ENCODE measurements at regions not wholly inside any gene's neighbourhood (a gene's known extent, or its start where the extent isn't known, plus 50 kb on each side); places are given as distances from the start of the nearest gene placed in this dataset.
A peak's percentile ranks its signal among the peaks of the same experiment; 100 is the strongest.

GRCh38 chr11:92129811-92130210 is 94.8 kb upstream of the FAT3 start:
- no peak overlapping the region for H3K4me2 ChIP-seq (ENCODE audit: low read length, poor library complexity, severe bottlenecking)
- H3K9me3 ChIP-seq (ENCODE audit: control insufficient read depth, low read length), result no peaks in the 10 kb centered on the region
- peak overlapping the region; percentile 14 for H3K9ac ChIP-seq (ENCODE audit: low read length)
- H3K18ac ChIP-seq (ENCODE audit: low read depth in 1 of 2, low read length in 2 of 2), result no peak overlapping the region
- no peak overlapping the region for H4K8ac ChIP-seq (ENCODE audit: low read length)
- H3K4ac ChIP-seq (ENCODE audit: low read depth in 1 of 2, low read length in 2 of 2), result no peak overlapping the region
- no peak overlapping the region for H2AFZ ChIP-seq (ENCODE audit: low read depth, low read length)
- no peak overlapping the region for H2BK5ac ChIP-seq (ENCODE audit: low read depth, low read length, poor library complexity, severe bottlenecking)
- H3K27ac ChIP-seq (ENCODE audit: low read length, poor library complexity, severe bottlenecking), result no peak overlapping the region
- no peak overlapping the region for H2AK5ac ChIP-seq (ENCODE audit: low read length, severe bottlenecking)
- H2BK120ac ChIP-seq (ENCODE audit: low read depth, low read length), result no peak overlapping the region
- no peak for DNase-seq
- peak overlapping the region in 1 of 2 experiments; percentile 10 for H3K4me3 ChIP-seq (ENCODE audit: insufficient read depth in 1 of 2, low read depth in 1 of 2, low read length in 2 of 2)
- H2BK15ac ChIP-seq (ENCODE audit: low read depth, poor library complexity, severe bottlenecking), result no peak overlapping the region
- H4K91ac ChIP-seq (ENCODE audit: low read length), result no peak overlapping the region
- H3K14ac ChIP-seq (ENCODE audit: low read length in 2 of 2), result no peak overlapping the region
- H2BK12ac ChIP-seq (ENCODE audit: low read length in 2 of 2), result no peak overlapping the region
- H3K23ac ChIP-seq (ENCODE audit: low read length in 2 of 2), result no peak overlapping the region
- H3K27me3 ChIP-seq (ENCODE audit: control insufficient read depth in 1 of 2, insufficient read depth in 1 of 2, low read length in 2 of 2), result no peaks in the 10 kb centered on the region
- WGBS, result 50% methylated on average over 1 of the region's 1 CpG
- H3K36me3 ChIP-seq (ENCODE audit: control insufficient read depth in 1 of 2, insufficient read depth in 2 of 2, low read depth in 1 of 2, low read length in 2 of 2), result no peaks in the 10 kb centered on the region
- no peaks in the 10 kb centered on the region for H3K4me1 ChIP-seq (ENCODE audit: control insufficient read depth, insufficient read depth, low read depth, low read length)
- H3K79me1 ChIP-seq (replicated peaks; ENCODE audit: low read length, poor library complexity, severe bottlenecking), result no peaks in the 10 kb centered on the region

GRCh38 chr11:92128026-92128425 is 96.6 kb upstream of the FAT3 start:
- H4K8ac ChIP-seq (ENCODE audit: low read length), result no peak overlapping the region
- no peak overlapping the region for H3K23ac ChIP-seq (ENCODE audit: low read length in 2 of 2)
- no peaks in the 10 kb centered on the region for H3K9me3 ChIP-seq (ENCODE audit: control insufficient read depth, low read length)
- H3K36me3 ChIP-seq (ENCODE audit: control insufficient read depth in 1 of 2, insufficient read depth in 2 of 2, low read depth in 1 of 2, low read length in 2 of 2), result no peaks in the 10 kb centered on the region
- H3K18ac ChIP-seq (ENCODE audit: low read depth in 1 of 2, low read length in 2 of 2), result no peak overlapping the region
- no peak overlapping the region for H2BK120ac ChIP-seq (ENCODE audit: low read depth, low read length)
- no peak for DNase-seq
- no peak overlapping the region for H2AK5ac ChIP-seq (ENCODE audit: low read length, severe bottlenecking)
- no peak overlapping the region for H2BK12ac ChIP-seq (ENCODE audit: low read length in 2 of 2)
- H3K79me1 ChIP-seq (replicated peaks; ENCODE audit: low read length, poor library complexity, severe bottlenecking), result no peaks in the 10 kb centered on the region
- 69% methylated on average over 2 of the region's 2 CpGs for WGBS
- H3K9ac ChIP-seq (ENCODE audit: low read length), result no peak overlapping the region
- no peaks in the 10 kb centered on the region for H3K27me3 ChIP-seq (ENCODE audit: control insufficient read depth in 1 of 2, insufficient read depth in 1 of 2, low read length in 2 of 2)
- H3K4me1 ChIP-seq (ENCODE audit: control insufficient read depth, insufficient read depth, low read depth, low read length), result no peaks in the 10 kb centered on the region
- H3K4me2 ChIP-seq (ENCODE audit: low read length, poor library complexity, severe bottlenecking), result no peak overlapping the region
- no peak overlapping the region for H3K27ac ChIP-seq (ENCODE audit: low read length, poor library complexity, severe bottlenecking)
- H2BK15ac ChIP-seq (ENCODE audit: low read depth, poor library complexity, severe bottlenecking), result no peak overlapping the region
- no peak overlapping the region for H3K14ac ChIP-seq (ENCODE audit: low read length in 2 of 2)
- no peak overlapping the region for H4K91ac ChIP-seq (ENCODE audit: low read length)
- no peak overlapping the region for H3K4me3 ChIP-seq (ENCODE audit: insufficient read depth in 1 of 2, low read depth in 1 of 2, low read length in 2 of 2)
- H2AFZ ChIP-seq (ENCODE audit: low read depth, low read length), result no peak overlapping the region
- H3K4ac ChIP-seq (ENCODE audit: low read depth in 1 of 2, low read length in 2 of 2), result no peak overlapping the region
- no peak overlapping the region for H2BK5ac ChIP-seq (ENCODE audit: low read depth, low read length, poor library complexity, severe bottlenecking)

GRCh38 chr11:92125321-92125720 is 99.3 kb upstream of the FAT3 start:
- Histone ChIP-seq H2BK12ac (ENCODE audit: low read length in 2 of 2) (no peak overlapping the region), H2BK5ac (ENCODE audit: low read depth, low read length, poor library complexity, severe bottlenecking) (no peak overlapping the region)
- DNase-seq, result no peak

GRCh38 chr11:92123540-92123939 is 101.1 kb upstream of the FAT3 start:
- H3K9me3 ChIP-seq (ENCODE audit: control insufficient read depth, low read length), result peaks cover 8% of the 10 kb centered on the region
- H2AK5ac ChIP-seq (ENCODE audit: low read length, severe bottlenecking), result no peak overlapping the region
- H2BK120ac ChIP-seq (ENCODE audit: low read depth, low read length), result no peak overlapping the region
- 47% methylated on average over 1 of the region's 1 CpG for WGBS
- no peak overlapping the region for H3K14ac ChIP-seq (ENCODE audit: low read length in 2 of 2)
- peak; percentile 2 for DNase-seq
- no peaks in the 10 kb centered on the region for H3K27me3 ChIP-seq (ENCODE audit: control insufficient read depth in 1 of 2, insufficient read depth in 1 of 2, low read length in 2 of 2)
- no peak overlapping the region for H4K8ac ChIP-seq (ENCODE audit: low read length)
- no peak overlapping the region for H2AFZ ChIP-seq (ENCODE audit: low read depth, low read length)
- no peak overlapping the region for H3K27ac ChIP-seq (ENCODE audit: low read length, poor library complexity, severe bottlenecking)
- H3K18ac ChIP-seq (ENCODE audit: low read depth in 1 of 2, low read length in 2 of 2), result no peak overlapping the region
- no peak overlapping the region for H3K4ac ChIP-seq (ENCODE audit: low read depth in 1 of 2, low read length in 2 of 2)
- no peak overlapping the region for H4K91ac ChIP-seq (ENCODE audit: low read length)
- H2BK12ac ChIP-seq (ENCODE audit: low read length in 2 of 2), result no peak overlapping the region
- H3K79me1 ChIP-seq (replicated peaks; ENCODE audit: low read length, poor library complexity, severe bottlenecking), result no peaks in the 10 kb centered on the region
- H3K23ac ChIP-seq (ENCODE audit: low read length in 2 of 2), result no peak overlapping the region
- H3K36me3 ChIP-seq (ENCODE audit: control insufficient read depth in 1 of 2, insufficient read depth in 2 of 2, low read depth in 1 of 2, low read length in 2 of 2), result no peaks in the 10 kb centered on the region
- H3K4me1 ChIP-seq (ENCODE audit: control insufficient read depth, insufficient read depth, low read depth, low read length), result no peaks in the 10 kb centered on the region
- no peak overlapping the region for H3K9ac ChIP-seq (ENCODE audit: low read length)
- no peak overlapping the region for H2BK15ac ChIP-seq (ENCODE audit: low read depth, poor library complexity, severe bottlenecking)
- no peak overlapping the region for H3K4me3 ChIP-seq (ENCODE audit: insufficient read depth in 1 of 2, low read depth in 1 of 2, low read length in 2 of 2)
- H3K4me2 ChIP-seq (ENCODE audit: low read length, poor library complexity, severe bottlenecking), result no peak overlapping the region
- no peak overlapping the region for H2BK5ac ChIP-seq (ENCODE audit: low read depth, low read length, poor library complexity, severe bottlenecking)

More at GRCh38 chr11:92125321-92125720, 99.3 kb upstream of the FAT3 start:
- no peaks in the 10 kb centered on the region for H3K79me1 ChIP-seq (replicated peaks; ENCODE audit: low read length, poor library complexity, severe bottlenecking)
- no peak overlapping the region for H3K4me2 ChIP-seq (ENCODE audit: low read length, poor library complexity, severe bottlenecking)
- no peaks in the 10 kb centered on the region for H3K4me1 ChIP-seq (ENCODE audit: control insufficient read depth, insufficient read depth, low read depth, low read length)
- H2AK5ac ChIP-seq (ENCODE audit: low read length, severe bottlenecking), result no peak overlapping the region
- no peak overlapping the region for H4K8ac ChIP-seq (ENCODE audit: low read length)
- H3K4ac ChIP-seq (ENCODE audit: low read depth in 1 of 2, low read length in 2 of 2), result no peak overlapping the region
- no peak overlapping the region for H2BK15ac ChIP-seq (ENCODE audit: low read depth, poor library complexity, severe bottlenecking)
- H3K14ac ChIP-seq (ENCODE audit: low read length in 2 of 2), result no peak overlapping the region
- no peaks in the 10 kb centered on the region for H3K9me3 ChIP-seq (ENCODE audit: control insufficient read depth, low read length)
- no peak overlapping the region for H4K91ac ChIP-seq (ENCODE audit: low read length)
- H3K27ac ChIP-seq (ENCODE audit: low read length, poor library complexity, severe bottlenecking), result no peak overlapping the region
- H3K18ac ChIP-seq (ENCODE audit: low read depth in 1 of 2, low read length in 2 of 2), result no peak overlapping the region
- no peak overlapping the region for H2BK120ac ChIP-seq (ENCODE audit: low read depth, low read length)
- no peak overlapping the region for H2AFZ ChIP-seq (ENCODE audit: low read depth, low read length)
- H3K9ac ChIP-seq (ENCODE audit: low read length), result no peak overlapping the region
- H3K4me3 ChIP-seq (ENCODE audit: insufficient read depth in 1 of 2, low read depth in 1 of 2, low read length in 2 of 2), result no peak overlapping the region
- H3K36me3 ChIP-seq (ENCODE audit: control insufficient read depth in 1 of 2, insufficient read depth in 2 of 2, low read depth in 1 of 2, low read length in 2 of 2), result no peaks in the 10 kb centered on the region
- H3K23ac ChIP-seq (ENCODE audit: low read length in 2 of 2), result no peak overlapping the region
- H3K27me3 ChIP-seq (ENCODE audit: control insufficient read depth in 1 of 2, insufficient read depth in 1 of 2, low read length in 2 of 2), result no peaks in the 10 kb centered on the region

Measured in mesenchymal stem cell (in vitro differentiated cells and primary cell).